Epithelial cell of proximal tubule (primary cell): ENCODE measurements at regions not wholly inside any gene's neighbourhood (a gene's known extent, or its start where the extent isn't known, plus 50 kb on each side); places are given as distances from the start of the nearest gene placed in this dataset.

Experiments used
- DNase-seq: peaks from one replicate; pipeline ENCODE4 v3.0.0-alpha.2; 2011; ENCODE audit warnings: low read depth
- H3K4me3 ChIP-seq: 2 replicates; pipeline ENCODE4 v1.5.1; 2011; ENCODE audit warnings: low read depth, mild to moderate bottlenecking, low read length
- CTCF ChIP-seq: conservative IDR thresholded peaks from 2 replicates; pipeline ENCODE4 v1.5.1; 2012; ENCODE audit warnings: low read depth, mild to moderate bottlenecking, low read length

GRCh38 chr13:24038405-24038804, 122.1 kb upstream of the SPATA13 start:
- DNase-seq = no peak
- no peak for TF ChIP-seq CTCF
- peak overlapping the region; percentile 12 for H3K4me3 ChIP-seq

GRCh38 chr13:24038841-24039330, 121.6 kb upstream of the SPATA13 start:
- DNase-seq = peak; percentile 76
- H3K4me3 ChIP-seq = peak overlapping the region; percentile 12
- TF ChIP-seq CTCF = no peak

- no peak overlapping the region for H3K4me3 ChIP-seq
- no peak for TF ChIP-seq CTCF
- DNase-seq = no peak
These were observed 120.7 kb upstream of the SPATA13 start for GRCh38 chr13:24039621-24040475.

- no peak for DNase-seq
- no peak for TF ChIP-seq CTCF
These were observed 119.7 kb upstream of the SPATA13 start for GRCh38 chr13:24040835-24041234.

GRCh38 chr13:24041651-24042225, 118.8 kb upstream of the SPATA13 start:
- no peak for TF ChIP-seq CTCF
- no peak for DNase-seq

More at GRCh38 chr13:24040835-24041234, 119.7 kb upstream of the SPATA13 start:
- H3K4me3 ChIP-seq = no peak overlapping the region

GRCh38 chr13:24042710-24043440, 117.6 kb upstream of the SPATA13 start:
- TF ChIP-seq CTCF = no peak
- H3K4me3 ChIP-seq = no peak overlapping the region
- DNase-seq = no peak

More at GRCh38 chr13:24041651-24042225, 118.8 kb upstream of the SPATA13 start:
- H3K4me3 ChIP-seq = no peak overlapping the region
